ENCODE measurements at regions not wholly inside any gene's neighbourhood (a gene's known extent, or its start where the extent isn't known, plus 50 kb on each side); places are given as distances from the start of the nearest gene placed in this dataset.

DNA sequence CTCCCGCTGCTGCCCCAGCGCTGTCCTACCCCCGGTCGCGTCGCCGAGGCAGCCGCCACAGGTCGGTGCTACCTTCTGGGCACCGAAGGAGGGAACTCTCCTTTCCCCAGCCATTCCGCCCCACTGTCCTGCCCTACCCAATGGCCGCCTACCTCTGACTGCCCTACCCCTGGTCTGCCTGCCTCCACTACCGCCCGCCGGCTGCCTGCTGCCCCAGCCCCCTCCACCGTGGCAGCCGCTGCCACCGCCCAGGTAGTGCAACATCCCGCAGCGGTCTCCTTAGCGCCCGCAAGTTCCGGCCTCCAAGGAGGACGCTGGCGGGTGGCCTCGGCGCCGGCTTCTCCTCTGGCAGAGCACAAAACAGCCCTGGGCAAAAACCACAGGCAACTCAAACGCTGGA, 1303.1 kb downstream of the UQCRFS1 start:
- no peaks in the 10 kb centered on the region for H3K4me1 ChIP-seq (ENCODE audit: control insufficient read depth in 1 of 2, insufficient read depth in 2 of 2, low read length in 2 of 2)
- no peak overlapping the region for H3K27ac ChIP-seq (ENCODE audit: low read depth, low read length)
- no peaks in the 10 kb centered on the region for H3K36me3 ChIP-seq (ENCODE audit: control insufficient read depth in 1 of 2, insufficient read depth in 2 of 2, low read length in 2 of 2)
- peaks cover 0 to 18% of the 10 kb centered on the region in 2 donors for H3K9me3 ChIP-seq (ENCODE audit: control insufficient read depth in 1 of 2, low read length in 2 of 2)
- H3K4me3 ChIP-seq (ENCODE audit: low read depth in 1 of 2, low read length in 2 of 2), result no peak overlapping the region
- H3K27me3 ChIP-seq (ENCODE audit: control insufficient read depth in 1 of 2, insufficient read depth in 2 of 2, low read length in 2 of 2), result no peaks in the 10 kb centered on the region
- no peak overlapping the region for H3K9ac ChIP-seq (ENCODE audit: low read depth in 1 of 2, low read length in 2 of 2)

DNA sequence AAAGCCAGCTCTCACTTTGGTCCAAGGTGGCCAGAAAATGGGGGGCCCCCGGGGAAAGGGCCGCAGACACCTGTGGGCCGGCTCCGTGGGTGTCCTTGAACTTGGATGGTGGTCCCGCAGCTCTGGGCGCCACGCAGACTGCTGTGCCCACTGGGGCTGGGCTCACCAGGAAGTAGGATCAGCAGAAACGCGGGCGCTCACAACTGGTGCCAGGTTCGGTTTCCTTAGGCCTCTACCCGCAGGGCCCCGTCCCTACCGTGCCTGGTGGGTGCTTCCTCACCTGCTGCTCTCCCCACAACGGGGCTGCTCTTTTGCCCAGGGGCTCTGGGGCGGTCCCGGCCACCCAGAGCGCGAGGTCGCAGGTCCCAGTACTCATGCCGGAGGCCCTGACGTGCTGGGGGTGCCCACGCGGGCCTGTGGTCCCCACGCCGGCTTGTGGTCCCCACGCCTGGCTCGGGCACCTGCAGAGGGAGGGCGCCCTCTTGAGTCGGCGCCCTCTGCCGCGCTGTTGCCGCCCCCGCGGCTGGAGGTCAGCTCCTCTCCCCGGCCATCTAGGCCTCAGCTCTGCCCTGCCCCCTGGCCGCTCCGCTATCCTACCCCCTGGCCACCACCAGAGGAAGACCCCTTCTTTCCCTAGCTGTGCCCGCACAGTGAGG, 1303.6 kb downstream of the UQCRFS1 start:
- H3K9me3 ChIP-seq (ENCODE audit: control insufficient read depth in 1 of 2, low read length in 2 of 2), result peaks cover 0 to 18% of the 10 kb centered on the region in 2 donors
- H3K9ac ChIP-seq (ENCODE audit: low read depth in 1 of 2, low read length in 2 of 2), result no peak overlapping the region
- no peak overlapping the region for H3K27ac ChIP-seq (ENCODE audit: low read depth, low read length)

DNA sequence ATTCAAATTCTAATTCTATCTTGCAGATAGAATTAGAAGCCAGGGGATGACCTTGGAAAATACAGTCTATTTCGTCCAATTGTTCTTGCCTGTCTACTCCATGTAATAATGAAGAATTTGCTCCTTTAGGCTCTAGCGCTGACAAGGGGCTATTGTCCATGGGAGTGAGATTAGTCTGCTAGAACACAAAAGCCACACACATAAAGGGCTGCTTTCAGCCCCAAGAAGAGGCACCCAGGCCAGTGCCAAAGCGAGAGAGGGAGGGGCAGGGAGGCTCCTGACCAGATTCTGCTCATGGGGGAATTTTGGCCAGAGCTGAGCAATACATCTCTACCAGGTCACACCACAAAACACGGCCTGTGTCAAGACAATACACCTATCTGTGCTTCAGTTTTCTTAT, 1306.9 kb downstream of the UQCRFS1 start:
- no peak overlapping the region for H3K4me3 ChIP-seq (ENCODE audit: low read depth in 1 of 2, low read length in 2 of 2)
- H3K9me3 ChIP-seq (ENCODE audit: control insufficient read depth in 1 of 2, low read length in 2 of 2), result peaks cover 6 to 9% of the 10 kb centered on the region in 2 donors
- H3K36me3 ChIP-seq (ENCODE audit: control insufficient read depth in 1 of 2, insufficient read depth in 2 of 2, low read length in 2 of 2), result no peaks in the 10 kb centered on the region
- no peak overlapping the region for H3K27ac ChIP-seq (ENCODE audit: low read depth, low read length)
- H3K4me1 ChIP-seq (ENCODE audit: control insufficient read depth in 1 of 2, insufficient read depth in 2 of 2, low read length in 2 of 2), result no peaks in the 10 kb centered on the region
- H3K27me3 ChIP-seq (ENCODE audit: control insufficient read depth in 1 of 2, insufficient read depth in 2 of 2, low read length in 2 of 2), result no peaks in the 10 kb centered on the region
- no peak overlapping the region for H3K9ac ChIP-seq (ENCODE audit: low read depth in 1 of 2, low read length in 2 of 2)

More for the DNA sequence above, 1303.6 kb downstream of the UQCRFS1 start:
- Histone ChIP-seq H3K27me3 (ENCODE audit: control insufficient read depth in 1 of 2, insufficient read depth in 2 of 2, low read length in 2 of 2) (no peaks in the 10 kb centered on the region), H3K36me3 (ENCODE audit: control insufficient read depth in 1 of 2, insufficient read depth in 2 of 2, low read length in 2 of 2) (no peaks in the 10 kb centered on the region), H3K4me1 (ENCODE audit: control insufficient read depth in 1 of 2, insufficient read depth in 2 of 2, low read length in 2 of 2) (no peaks in the 10 kb centered on the region), H3K4me3 (ENCODE audit: low read depth in 1 of 2, low read length in 2 of 2) (no peak overlapping the region)

DNA sequence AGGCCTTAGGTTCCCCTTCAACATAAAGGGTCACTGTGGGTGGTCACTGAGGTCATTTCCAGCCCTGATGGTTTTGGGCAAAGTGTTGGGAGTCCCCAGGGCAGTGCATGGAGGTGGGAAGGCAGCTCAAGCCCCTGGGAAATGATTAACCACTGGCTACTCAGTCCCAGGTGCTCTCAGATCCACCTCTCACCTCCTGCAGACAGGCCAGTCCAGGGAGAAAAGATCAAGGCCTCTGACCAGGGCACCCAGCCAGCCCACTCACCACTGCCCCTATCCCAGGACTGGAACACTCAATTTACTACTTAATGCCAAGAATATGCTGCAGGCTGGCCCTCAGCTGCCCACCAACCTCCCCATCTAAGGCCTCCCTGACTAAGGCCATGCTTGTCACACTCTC, 1307.9 kb downstream of the UQCRFS1 start:
- Histone ChIP-seq H3K4me3 (ENCODE audit: low read depth in 1 of 2, low read length in 2 of 2) (no peak overlapping the region), H3K9me3 (ENCODE audit: control insufficient read depth in 1 of 2, low read length in 2 of 2) (peaks cover 6 to 9% of the 10 kb centered on the region in 2 donors), H3K9ac (ENCODE audit: low read depth in 1 of 2, low read length in 2 of 2) (no peak overlapping the region), H3K27me3 (ENCODE audit: control insufficient read depth in 1 of 2, insufficient read depth in 2 of 2, low read length in 2 of 2) (no peaks in the 10 kb centered on the region), H3K4me1 (ENCODE audit: control insufficient read depth in 1 of 2, insufficient read depth in 2 of 2, low read length in 2 of 2) (no peaks in the 10 kb centered on the region), H3K36me3 (ENCODE audit: control insufficient read depth in 1 of 2, insufficient read depth in 2 of 2, low read length in 2 of 2) (no peaks in the 10 kb centered on the region), H3K27ac (ENCODE audit: low read depth, low read length) (no peak overlapping the region)

DNA sequence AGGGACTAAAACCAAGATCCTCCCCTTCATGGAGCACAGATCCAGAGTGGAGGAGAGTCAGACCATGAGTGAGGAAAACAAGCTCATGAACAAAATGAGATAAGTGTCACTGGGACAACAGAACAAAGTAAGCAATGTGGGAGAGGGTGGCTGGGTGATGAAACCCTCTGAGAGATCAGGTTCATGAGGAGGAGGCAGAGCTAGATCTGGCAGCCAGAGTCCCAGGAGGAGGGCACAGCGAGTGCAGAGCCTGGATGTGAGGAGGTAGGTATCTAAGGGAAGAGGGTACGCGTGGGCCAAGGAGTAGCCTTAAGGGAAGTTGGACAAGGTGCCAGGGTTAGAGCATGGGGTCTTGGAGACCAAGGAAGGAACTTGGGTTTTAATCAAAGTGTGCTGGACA, 1311.9 kb downstream of the UQCRFS1 start:
- Histone ChIP-seq H3K9me3 (ENCODE audit: control insufficient read depth in 1 of 2, low read length in 2 of 2) (peaks cover 15 to 28% of the 10 kb centered on the region in 2 donors), H3K36me3 (ENCODE audit: control insufficient read depth in 1 of 2, insufficient read depth in 2 of 2, low read length in 2 of 2) (no peaks in the 10 kb centered on the region), H3K4me1 (ENCODE audit: control insufficient read depth in 1 of 2, insufficient read depth in 2 of 2, low read length in 2 of 2) (no peaks in the 10 kb centered on the region), H3K27me3 (ENCODE audit: control insufficient read depth in 1 of 2, insufficient read depth in 2 of 2, low read length in 2 of 2) (no peaks in the 10 kb centered on the region), H3K9ac (ENCODE audit: low read depth in 1 of 2, low read length in 2 of 2) (no peak overlapping the region), H3K4me3 (ENCODE audit: low read depth in 1 of 2, low read length in 2 of 2) (no peak overlapping the region), H3K27ac (ENCODE audit: low read depth, low read length) (no peak overlapping the region)

DNA sequence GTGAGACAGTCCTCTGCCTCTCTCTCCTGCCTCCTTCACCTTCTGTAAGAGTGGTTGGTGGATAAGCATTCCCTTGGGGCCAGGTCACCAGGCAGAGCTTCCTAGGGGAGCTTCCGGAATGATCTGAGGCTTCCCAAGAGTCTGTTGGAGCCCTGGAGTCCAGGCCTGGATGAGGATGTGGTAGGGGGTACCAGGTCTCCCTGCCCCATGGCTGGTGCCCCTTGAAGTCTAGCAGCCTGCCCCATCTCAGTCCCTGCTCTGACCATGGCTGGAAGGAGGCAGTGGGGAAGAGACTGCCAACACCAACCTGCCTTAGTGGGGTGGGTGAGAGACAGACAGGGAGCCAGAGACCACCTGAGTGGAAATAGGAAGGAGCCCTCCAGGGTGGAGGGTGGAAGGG, 1316.9 kb downstream of the UQCRFS1 start:
- H3K4me3 ChIP-seq (ENCODE audit: low read depth in 1 of 2, low read length in 2 of 2), result no peak overlapping the region

DNA sequence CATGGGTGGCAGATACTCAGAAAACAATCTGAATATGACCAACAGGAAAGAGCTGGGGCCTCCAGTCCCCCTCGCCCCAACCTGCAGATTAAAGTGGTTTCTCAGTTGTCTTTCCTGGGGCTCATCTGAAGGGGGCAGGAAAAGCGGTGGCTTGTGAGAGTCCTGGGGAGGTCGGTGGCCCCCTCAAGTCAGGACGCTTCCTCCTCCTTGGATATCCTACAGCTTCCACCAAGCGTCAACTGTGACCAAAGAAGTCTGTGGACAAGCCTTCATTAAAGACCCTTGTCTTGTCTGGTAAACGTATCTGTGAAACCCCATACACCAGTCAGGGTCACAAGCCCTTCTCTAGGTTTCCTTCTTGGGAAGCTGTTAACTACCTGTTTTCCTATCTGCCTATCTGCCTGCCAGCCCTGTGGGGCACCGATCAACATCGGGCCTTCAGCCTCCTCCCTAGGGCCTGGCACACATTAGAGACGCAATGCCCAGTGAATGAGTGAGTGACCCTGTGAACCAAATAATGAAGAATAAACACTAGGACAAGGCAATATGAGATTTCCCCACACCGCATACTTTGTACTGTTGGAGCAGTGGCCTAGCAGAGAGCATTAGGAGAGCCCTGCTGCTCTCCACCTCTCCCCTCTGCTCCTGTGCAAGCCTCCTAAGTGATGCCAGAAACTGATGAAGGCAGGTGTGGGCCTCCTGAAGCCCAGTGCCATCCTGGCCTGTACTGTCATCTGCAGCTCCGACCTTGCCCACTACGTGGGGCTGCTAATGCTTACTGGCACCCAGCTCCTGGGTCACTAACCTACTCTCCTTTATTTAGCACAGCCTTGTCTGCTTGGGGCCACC, 1317.8 kb downstream of the UQCRFS1 start:
- Histone ChIP-seq H3K27ac (ENCODE audit: low read depth, low read length) (no peak overlapping the region), H3K27me3 (ENCODE audit: control insufficient read depth in 1 of 2, insufficient read depth in 2 of 2, low read length in 2 of 2) (no peaks in the 10 kb centered on the region)

More for the DNA sequence above, 1316.9 kb downstream of the UQCRFS1 start:
- no peaks in the 10 kb centered on the region for H3K4me1 ChIP-seq (ENCODE audit: control insufficient read depth in 1 of 2, insufficient read depth in 2 of 2, low read length in 2 of 2)
- no peaks in the 10 kb centered on the region for H3K36me3 ChIP-seq (ENCODE audit: control insufficient read depth in 1 of 2, insufficient read depth in 2 of 2, low read length in 2 of 2)
- no peak overlapping the region for H3K9ac ChIP-seq (ENCODE audit: low read depth in 1 of 2, low read length in 2 of 2)
- no peak overlapping the region for H3K27ac ChIP-seq (ENCODE audit: low read depth, low read length)
- no peaks in the 10 kb centered on the region for H3K27me3 ChIP-seq (ENCODE audit: control insufficient read depth in 1 of 2, insufficient read depth in 2 of 2, low read length in 2 of 2)
- H3K9me3 ChIP-seq (ENCODE audit: control insufficient read depth in 1 of 2, low read length in 2 of 2), result peaks cover 27 to 29% of the 10 kb centered on the region in 2 donors

DNA sequence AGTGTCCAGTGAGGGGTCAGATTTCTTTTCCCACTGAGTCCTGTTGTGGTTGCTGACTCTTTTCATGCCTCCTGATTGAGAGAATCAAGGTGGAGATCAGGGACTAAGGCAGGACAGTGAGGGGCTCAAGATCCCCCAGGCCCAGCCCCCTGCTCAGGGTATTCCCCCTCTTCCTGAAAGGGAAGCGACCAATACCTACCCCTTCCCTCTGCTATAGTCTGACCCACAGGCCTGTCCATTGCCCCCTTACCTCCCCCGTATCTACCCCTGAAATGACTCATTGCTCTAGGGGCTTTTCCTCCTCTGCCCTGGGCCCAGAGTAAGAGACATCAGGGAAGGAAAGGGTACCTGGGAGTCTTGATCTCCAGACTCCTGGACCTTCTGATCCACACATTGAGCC, 1320.5 kb downstream of the UQCRFS1 start:
- no peak overlapping the region for H3K27ac ChIP-seq (ENCODE audit: low read depth, low read length)
- no peaks in the 10 kb centered on the region for H3K36me3 ChIP-seq (ENCODE audit: control insufficient read depth in 1 of 2, insufficient read depth in 2 of 2, low read length in 2 of 2)
- no peaks in the 10 kb centered on the region for H3K4me1 ChIP-seq (ENCODE audit: control insufficient read depth in 1 of 2, insufficient read depth in 2 of 2, low read length in 2 of 2)
- H3K27me3 ChIP-seq (ENCODE audit: control insufficient read depth in 1 of 2, insufficient read depth in 2 of 2, low read length in 2 of 2), result no peaks in the 10 kb centered on the region
- H3K9me3 ChIP-seq (ENCODE audit: control insufficient read depth in 1 of 2, low read length in 2 of 2), result peaks cover 18 to 39% of the 10 kb centered on the region in 2 donors
- H3K9ac ChIP-seq (ENCODE audit: low read depth in 1 of 2, low read length in 2 of 2), result no peak overlapping the region
- no peak overlapping the region for H3K4me3 ChIP-seq (ENCODE audit: low read depth in 1 of 2, low read length in 2 of 2)

More for the DNA sequence above, 1317.8 kb downstream of the UQCRFS1 start:
- Histone ChIP-seq H3K9ac (ENCODE audit: low read depth in 1 of 2, low read length in 2 of 2) (no peak overlapping the region), H3K4me3 (ENCODE audit: low read depth in 1 of 2, low read length in 2 of 2) (no peak overlapping the region), H3K4me1 (ENCODE audit: control insufficient read depth in 1 of 2, insufficient read depth in 2 of 2, low read length in 2 of 2) (no peaks in the 10 kb centered on the region), H3K36me3 (ENCODE audit: control insufficient read depth in 1 of 2, insufficient read depth in 2 of 2, low read length in 2 of 2) (no peaks in the 10 kb centered on the region), H3K9me3 (ENCODE audit: control insufficient read depth in 1 of 2, low read length in 2 of 2) (peaks cover 25 to 28% of the 10 kb centered on the region in 2 donors)

DNA sequence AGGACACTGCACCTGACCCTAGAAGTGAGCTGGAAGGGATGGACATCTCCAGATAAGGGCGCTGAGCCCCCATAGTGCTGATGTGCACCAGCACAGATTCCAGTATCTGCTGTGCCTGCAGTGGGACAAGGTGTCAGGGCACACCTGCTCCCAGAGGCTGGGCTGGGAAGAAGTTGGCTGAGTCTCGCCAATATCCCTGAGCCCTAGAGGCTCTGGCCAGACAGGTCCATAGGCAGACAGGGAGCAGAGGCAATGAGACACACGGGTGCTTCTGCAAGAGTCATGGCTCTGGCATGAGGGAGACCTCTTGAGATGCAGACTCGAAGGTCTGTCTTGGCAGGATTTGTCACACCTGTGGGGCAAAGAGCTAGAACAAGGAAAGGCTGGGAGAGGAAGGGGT, 1321.5 kb downstream of the UQCRFS1 start:
- H3K36me3 ChIP-seq (ENCODE audit: control insufficient read depth in 1 of 2, insufficient read depth in 2 of 2, low read length in 2 of 2), result no peaks in the 10 kb centered on the region
- no peaks in the 10 kb centered on the region for H3K27me3 ChIP-seq (ENCODE audit: control insufficient read depth in 1 of 2, insufficient read depth in 2 of 2, low read length in 2 of 2)
- H3K4me3 ChIP-seq (ENCODE audit: low read depth in 1 of 2, low read length in 2 of 2), result no peak overlapping the region
- H3K9me3 ChIP-seq (ENCODE audit: control insufficient read depth in 1 of 2, low read length in 2 of 2), result peaks cover 24 to 35% of the 10 kb centered on the region in 2 donors
- H3K4me1 ChIP-seq (ENCODE audit: control insufficient read depth in 1 of 2, insufficient read depth in 2 of 2, low read length in 2 of 2), result no peaks in the 10 kb centered on the region
- H3K27ac ChIP-seq (ENCODE audit: low read depth, low read length), result no peak overlapping the region
- no peak overlapping the region for H3K9ac ChIP-seq (ENCODE audit: low read depth in 1 of 2, low read length in 2 of 2)

DNA sequence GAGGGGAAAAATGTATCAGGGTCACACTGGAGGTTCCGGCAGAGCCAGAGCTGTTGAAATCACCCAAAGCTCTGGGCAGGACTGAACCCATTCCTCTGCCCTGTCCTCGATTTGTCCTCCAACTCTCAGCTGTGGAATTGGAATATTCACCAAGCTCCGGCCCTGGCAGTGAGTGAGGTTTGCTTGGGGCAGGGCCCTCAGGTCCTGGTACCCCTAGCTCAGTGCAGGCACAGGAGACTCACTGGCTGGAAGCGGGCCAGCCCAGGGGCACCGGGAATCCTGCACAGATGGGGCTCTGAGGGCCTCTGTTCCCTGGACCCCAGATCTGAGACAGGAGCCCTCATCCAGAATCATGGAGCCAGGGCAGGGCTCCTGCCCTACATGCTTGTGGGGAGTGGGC, 1322.3 kb downstream of the UQCRFS1 start:
- H3K9me3 ChIP-seq (ENCODE audit: control insufficient read depth in 1 of 2, low read length in 2 of 2), result peaks cover 24 to 30% of the 10 kb centered on the region in 2 donors
- no peaks in the 10 kb centered on the region for H3K4me1 ChIP-seq (ENCODE audit: control insufficient read depth in 1 of 2, insufficient read depth in 2 of 2, low read length in 2 of 2)
- no peaks in the 10 kb centered on the region for H3K36me3 ChIP-seq (ENCODE audit: control insufficient read depth in 1 of 2, insufficient read depth in 2 of 2, low read length in 2 of 2)
- no peak overlapping the region for H3K9ac ChIP-seq (ENCODE audit: low read depth in 1 of 2, low read length in 2 of 2)
- no peak overlapping the region for H3K4me3 ChIP-seq (ENCODE audit: low read depth in 1 of 2, low read length in 2 of 2)
- H3K27me3 ChIP-seq (ENCODE audit: control insufficient read depth in 1 of 2, insufficient read depth in 2 of 2, low read length in 2 of 2), result no peaks in the 10 kb centered on the region
- H3K27ac ChIP-seq (ENCODE audit: low read depth, low read length), result no peak overlapping the region
